HG03460 (cell line): ENCODE measurements at regions not wholly inside any gene's neighbourhood (a gene's known extent, or its start where the extent isn't known, plus 50 kb on each side); places are given as distances from the start of the nearest gene placed in this dataset.
"Not testable (repeated sequence)": the region's sequence is repeated elsewhere in the genome, so short reads cannot be mapped to it uniquely, and the experiment has no call there.

Source experiments
- ATAC-seq: cut with Tn5 transposase; IDR thresholded peaks from one replicate; pipeline ENCODE4 v1.9.1; 2021; ENCODE audit not compliant: unreplicated experiment

GRCh38 chr10:63836666-63837442 lies 315.7 kb downstream of the REEP3 start:
- no peak for ATAC-seq

GRCh38 chr10:63841761-63842160 lies 320.6 kb downstream of the REEP3 start:
- no peak for ATAC-seq

- no peak for ATAC-seq
Observed at GRCh38 chr10:63843107-63843506, 321.9 kb downstream of the REEP3 start.

- not testable (repeated sequence) for ATAC-seq
Observed at GRCh38 chr10:63848871-63849270, 327.7 kb downstream of the REEP3 start.

GRCh38 chr10:63862860-63863259 lies 341.7 kb downstream of the REEP3 start:
- no peak for ATAC-seq

GRCh38 chr10:63865210-63865609 lies 344.0 kb downstream of the REEP3 start:
- no peak for ATAC-seq

- peak; percentile 88 for ATAC-seq
Observed at GRCh38 chr10:63866075-63866746, 345.0 kb downstream of the REEP3 start.

- ATAC-seq, result peak; percentile 64
Observed at GRCh38 chr10:63866747-63867140, 345.5 kb downstream of the REEP3 start.

GRCh38 chr10:63878428-63878827 lies 357.2 kb downstream of the REEP3 start:
- ATAC-seq, result no peak

- ATAC-seq, result no peak
Observed at GRCh38 chr10:63883861-63884260, 362.7 kb downstream of the REEP3 start.

- ATAC-seq, result no peak
Observed at GRCh38 chr10:63884426-63884825, 363.2 kb downstream of the REEP3 start.

- no peak for ATAC-seq
Observed at GRCh38 chr10:63885156-63885555, 364.0 kb downstream of the REEP3 start.

GRCh38 chr10:63886281-63887022 lies 365.3 kb downstream of the REEP3 start:
- no peak for ATAC-seq

- no peak for ATAC-seq
Observed at GRCh38 chr10:63887023-63887589, 365.9 kb downstream of the REEP3 start.

GRCh38 chr10:63887600-63888370 lies 366.6 kb downstream of the REEP3 start:
- ATAC-seq, result no peak

GRCh38 chr10:63889803-63890202 lies 368.6 kb downstream of the REEP3 start:
- ATAC-seq, result no peak

- ATAC-seq, result no peak
Observed at GRCh38 chr10:63896992-63897391, 375.8 kb downstream of the REEP3 start.

- no peak for ATAC-seq
Observed at GRCh38 chr10:63899673-63900300, 378.6 kb downstream of the REEP3 start.

GRCh38 chr10:63901228-63901627 lies 380.0 kb downstream of the REEP3 start:
- ATAC-seq, result no peak

GRCh38 chr10:63901881-63902280 lies 380.7 kb downstream of the REEP3 start:
- no peak for ATAC-seq
